Hepatocyte (in vitro differentiated cells): ENCODE measurements at regions not wholly inside any gene's neighbourhood (a gene's known extent, or its start where the extent isn't known, plus 50 kb on each side); places are given as distances from the start of the nearest gene placed in this dataset.

Source experiments
- EZH2phosphoT487 ChIP-seq: fragments of 200-600 bp; sonication (generic); IDR thresholded peaks from one replicate; pipeline ENCODE4 v1.6.1; 2018; ENCODE audit warnings: antibody characterized with exemption, mild to moderate bottlenecking, low read depth, moderate library complexity; ENCODE audit not compliant: unreplicated experiment, severe bottlenecking
- TF ChIP-seq, protein P1 (sequence below): fragments of 200-600 bp; sonication (generic); IDR thresholded peaks from 2 replicates; pipeline ENCODE4 v1.5.1; 2016; ENCODE audit warnings: antibody characterized with exemption, mild to moderate bottlenecking; ENCODE audit not compliant: poor library complexity

DNA sequence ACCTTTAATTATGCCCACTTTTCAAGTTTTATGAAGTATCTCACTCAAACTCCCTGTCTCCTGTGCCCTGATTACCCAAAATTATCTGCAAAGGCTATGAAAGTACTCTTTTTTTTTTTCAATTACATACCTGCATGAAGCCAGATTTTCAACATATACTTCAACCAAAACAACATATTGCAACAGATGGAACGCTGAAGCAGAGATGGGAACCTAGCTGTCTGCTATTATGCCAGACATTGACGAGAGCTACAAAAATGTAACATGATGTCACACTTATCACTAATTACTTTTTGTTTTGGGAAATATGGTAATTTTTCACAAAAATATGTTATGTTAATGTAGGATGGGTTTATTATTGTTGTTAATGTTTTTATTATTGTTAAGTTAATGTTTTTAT lies 86.5 kb upstream of the SLC1A3 start:
- TF ChIP-seq, protein P1, sequence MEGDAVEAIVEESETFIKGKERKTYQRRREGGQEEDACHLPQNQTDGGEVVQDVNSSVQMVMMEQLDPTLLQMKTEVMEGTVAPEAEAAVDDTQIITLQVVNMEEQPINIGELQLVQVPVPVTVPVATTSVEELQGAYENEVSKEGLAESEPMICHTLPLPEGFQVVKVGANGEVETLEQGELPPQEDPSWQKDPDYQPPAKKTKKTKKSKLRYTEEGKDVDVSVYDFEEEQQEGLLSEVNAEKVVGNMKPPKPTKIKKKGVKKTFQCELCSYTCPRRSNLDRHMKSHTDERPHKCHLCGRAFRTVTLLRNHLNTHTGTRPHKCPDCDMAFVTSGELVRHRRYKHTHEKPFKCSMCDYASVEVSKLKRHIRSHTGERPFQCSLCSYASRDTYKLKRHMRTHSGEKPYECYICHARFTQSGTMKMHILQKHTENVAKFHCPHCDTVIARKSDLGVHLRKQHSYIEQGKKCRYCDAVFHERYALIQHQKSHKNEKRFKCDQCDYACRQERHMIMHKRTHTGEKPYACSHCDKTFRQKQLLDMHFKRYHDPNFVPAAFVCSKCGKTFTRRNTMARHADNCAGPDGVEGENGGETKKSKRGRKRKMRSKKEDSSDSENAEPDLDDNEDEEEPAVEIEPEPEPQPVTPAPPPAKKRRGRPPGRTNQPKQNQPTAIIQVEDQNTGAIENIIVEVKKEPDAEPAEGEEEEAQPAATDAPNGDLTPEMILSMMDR: no peak
- TF ChIP-seq EZH2phosphoT487: no peak
